NT2/D1 (cell line): ENCODE measurements at regions not wholly inside any gene's neighbourhood (a gene's known extent, or its start where the extent isn't known, plus 50 kb on each side); places are given as distances from the start of the nearest gene placed in this dataset.

Experiments
- SUZ12 ChIP-seq: IDR thresholded peaks from 2 replicates; pipeline ENCODE4 v1.6.1; 2011; ENCODE audit not compliant: insufficient read length, insufficient read depth; ENCODE audit errors: extremely low read depth
- YY1 ChIP-seq: IDR thresholded peaks from 2 replicates; pipeline ENCODE4 v1.6.1; 2011; ENCODE audit not compliant: insufficient read length, insufficient read depth
- ZNF274 ChIP-seq: IDR thresholded peaks from 2 replicates; pipeline ENCODE4 v1.6.1; 2011; ENCODE audit warnings: mild to moderate bottlenecking, low read depth, low read length

GRCh38 chr7:68399991-68400590, 1198.2 kb upstream of the AUTS2 start:
- TF ChIP-seq YY1 (no peak), SUZ12 (no peak), ZNF274 (no peak)
